ENCODE measurements at regions not wholly inside any gene's neighbourhood (a gene's known extent, or its start where the extent isn't known, plus 50 kb on each side); places are given as distances from the start of the nearest gene placed in this dataset.

GRCh38 chr16:86693033-86693432 lies 114.7 kb downstream of the FOXL1 start:
- TF ChIP-seq, protein P1, sequence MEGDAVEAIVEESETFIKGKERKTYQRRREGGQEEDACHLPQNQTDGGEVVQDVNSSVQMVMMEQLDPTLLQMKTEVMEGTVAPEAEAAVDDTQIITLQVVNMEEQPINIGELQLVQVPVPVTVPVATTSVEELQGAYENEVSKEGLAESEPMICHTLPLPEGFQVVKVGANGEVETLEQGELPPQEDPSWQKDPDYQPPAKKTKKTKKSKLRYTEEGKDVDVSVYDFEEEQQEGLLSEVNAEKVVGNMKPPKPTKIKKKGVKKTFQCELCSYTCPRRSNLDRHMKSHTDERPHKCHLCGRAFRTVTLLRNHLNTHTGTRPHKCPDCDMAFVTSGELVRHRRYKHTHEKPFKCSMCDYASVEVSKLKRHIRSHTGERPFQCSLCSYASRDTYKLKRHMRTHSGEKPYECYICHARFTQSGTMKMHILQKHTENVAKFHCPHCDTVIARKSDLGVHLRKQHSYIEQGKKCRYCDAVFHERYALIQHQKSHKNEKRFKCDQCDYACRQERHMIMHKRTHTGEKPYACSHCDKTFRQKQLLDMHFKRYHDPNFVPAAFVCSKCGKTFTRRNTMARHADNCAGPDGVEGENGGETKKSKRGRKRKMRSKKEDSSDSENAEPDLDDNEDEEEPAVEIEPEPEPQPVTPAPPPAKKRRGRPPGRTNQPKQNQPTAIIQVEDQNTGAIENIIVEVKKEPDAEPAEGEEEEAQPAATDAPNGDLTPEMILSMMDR (IDR thresholded peaks at IDR 0.05; ENCODE audit: insufficient read depth, low read depth, low read length), result no peak
- TF ChIP-seq EZH2 (IDR thresholded peaks at IDR 0.05; ENCODE audit: insufficient read depth, low read length), result no peak

Data from astrocyte (in vitro differentiated cells and primary cell).